ENCODE measurements at regions not wholly inside any gene's neighbourhood (a gene's known extent, or its start where the extent isn't known, plus 50 kb on each side); places are given as distances from the start of the nearest gene placed in this dataset.

- no peak for DNase-seq
Measured at GRCh38 chr7:136229790-136230189, 252.6 kb upstream of the MTPN start.

- no peak for DNase-seq
Measured at GRCh38 chr7:136228171-136228570, 251.0 kb upstream of the MTPN start.

- DNase-seq = no peak
Measured at GRCh38 chr7:136214356-136214755, 237.2 kb upstream of the MTPN start.

GRCh38 chr7:136213012-136213411 is 235.9 kb upstream of the MTPN start:
- DNase-seq = no peak

DNA sequence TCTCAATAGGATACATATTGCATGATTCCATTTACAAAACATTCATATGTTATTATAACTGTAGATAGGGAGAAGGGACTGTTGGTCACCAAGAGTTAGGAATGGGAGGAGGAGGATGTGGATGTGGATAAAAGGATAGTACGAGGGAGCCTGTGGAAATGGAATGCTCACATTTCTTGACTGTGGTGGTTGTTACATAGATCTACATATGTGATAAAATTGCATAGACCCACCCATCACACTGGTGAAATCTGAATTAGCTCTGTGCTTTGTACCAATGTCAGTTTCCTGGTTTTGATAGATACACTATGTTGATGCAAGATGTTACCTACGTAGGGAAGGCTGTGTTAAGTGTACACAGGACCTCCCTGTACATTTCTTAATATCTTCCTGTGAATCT is 233.5 kb upstream of the MTPN start:
- no peak for DNase-seq

DNA sequence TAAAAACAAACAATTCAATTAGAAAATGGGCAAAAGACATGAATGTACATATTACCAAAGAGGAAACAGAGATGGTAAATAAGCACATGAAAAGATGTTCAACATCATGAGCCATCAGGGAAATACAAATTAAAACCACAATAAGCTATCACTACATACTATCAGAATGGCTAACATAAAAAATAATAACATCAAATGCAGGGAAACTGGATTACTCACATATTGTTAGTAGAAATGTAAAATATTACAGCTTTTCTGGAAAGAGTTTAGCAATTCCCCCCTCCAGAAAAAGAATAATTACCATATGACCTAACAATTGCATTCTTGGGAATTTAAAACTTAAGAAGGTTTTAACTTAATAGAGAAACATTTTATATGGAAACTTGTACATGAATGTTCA is 232.9 kb upstream of the MTPN start:
- no peak for DNase-seq

DNA sequence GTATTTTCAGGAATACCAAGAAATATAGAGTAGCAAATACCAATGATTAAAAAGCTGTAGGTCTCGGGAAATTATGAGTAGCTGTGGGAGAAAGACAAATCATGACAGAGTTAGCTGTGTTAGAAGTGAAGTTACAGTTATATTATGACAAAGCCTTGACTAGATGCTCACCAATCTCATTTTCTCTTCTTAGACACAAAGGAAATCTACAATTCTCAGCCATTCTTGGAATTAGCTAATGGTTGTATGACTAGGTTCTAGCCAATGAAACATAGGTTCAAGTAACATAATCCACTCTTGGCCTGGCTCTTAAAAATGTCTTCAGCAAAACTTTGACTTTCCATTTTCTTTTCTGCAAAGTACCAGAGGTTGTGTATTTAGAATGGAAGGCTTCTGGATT is 228.8 kb upstream of the MTPN start:
- DNase-seq = no peak

DNA sequence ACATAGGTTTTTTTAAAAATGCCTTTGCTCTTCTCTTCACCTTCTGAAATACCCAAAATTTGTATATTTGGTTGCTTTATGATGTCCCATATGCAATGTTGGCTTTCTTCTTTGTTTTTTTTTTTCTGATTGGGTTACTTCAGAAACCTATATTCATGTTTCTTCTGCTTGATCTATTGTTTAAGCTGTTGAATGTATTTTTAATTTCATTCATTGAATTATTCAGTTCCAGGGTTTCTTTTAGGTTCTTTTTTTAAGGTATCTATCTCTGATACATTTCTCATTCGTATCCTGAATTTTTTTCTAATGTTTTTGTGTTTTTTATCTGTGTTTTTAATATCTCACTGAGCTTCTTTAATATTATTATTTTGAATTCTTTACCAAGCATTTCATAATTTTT is 221.0 kb upstream of the MTPN start:
- no peak for DNase-seq

DNA sequence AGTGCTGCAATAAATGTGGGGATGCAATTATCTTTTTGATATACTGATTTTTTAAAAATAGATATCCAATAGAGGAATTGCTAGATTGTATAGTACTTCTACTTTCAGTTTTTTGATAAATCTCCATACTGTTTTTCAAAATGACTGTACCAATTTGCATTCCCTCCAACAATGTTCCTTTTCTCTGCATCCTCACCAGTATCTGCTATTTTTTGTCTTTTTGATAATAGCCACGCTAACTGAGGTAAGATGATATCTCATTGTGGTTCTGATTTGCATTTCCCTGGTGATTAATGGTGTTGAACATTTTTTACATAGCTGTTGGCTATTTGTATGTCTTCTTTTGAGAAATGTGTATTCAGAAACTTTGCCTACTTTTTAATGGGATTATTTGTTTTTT is 217.7 kb upstream of the MTPN start:
- no peak for DNase-seq

- no peak for DNase-seq
Measured at GRCh38 chr7:136193940-136194339, 216.8 kb upstream of the MTPN start.

- no peak for DNase-seq
Measured at GRCh38 chr7:136189506-136189998, 212.4 kb upstream of the MTPN start.

GRCh38 chr7:136186281-136186680 is 209.1 kb upstream of the MTPN start:
- no peak for DNase-seq

DNA sequence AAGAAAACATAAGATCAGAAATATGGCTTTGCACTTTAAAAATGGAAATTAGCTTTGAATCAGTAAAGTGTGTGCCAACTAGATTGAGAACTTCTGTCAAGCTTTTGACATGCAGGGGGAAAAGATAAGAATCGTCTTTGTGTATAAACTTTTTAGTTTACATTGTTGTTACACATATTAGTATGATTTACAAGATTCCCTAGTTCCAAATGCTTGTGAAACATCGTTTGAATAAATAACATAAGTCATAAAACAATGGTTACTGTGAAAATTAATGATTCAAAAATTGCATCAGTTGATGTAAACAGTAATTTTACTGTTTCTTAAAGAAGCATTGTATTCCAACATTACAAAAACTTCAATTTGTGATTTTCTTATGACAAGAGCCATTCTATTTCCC is 207.6 kb upstream of the MTPN start:
- DNase-seq = no peak

DNA sequence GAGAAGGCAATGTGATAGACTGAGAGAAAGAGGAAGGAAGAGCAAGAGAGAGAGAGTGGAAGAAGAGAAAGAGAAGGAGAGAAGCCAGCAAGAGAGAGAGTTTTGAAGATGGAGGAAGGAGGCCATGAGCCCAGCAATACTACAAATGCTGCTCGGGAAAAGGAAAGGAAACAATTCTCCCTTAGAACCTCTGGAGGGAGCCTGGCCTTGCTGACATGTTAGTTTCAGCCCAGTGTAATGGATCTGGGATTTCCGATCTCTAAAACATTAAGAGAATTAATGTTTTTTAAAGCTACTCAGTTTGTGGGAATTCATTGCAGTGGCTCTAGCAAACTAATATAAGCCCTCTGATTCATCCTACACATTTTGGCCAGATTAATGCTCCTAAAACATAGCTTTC is 206.8 kb upstream of the MTPN start:
- DNase-seq = no peak

DNA sequence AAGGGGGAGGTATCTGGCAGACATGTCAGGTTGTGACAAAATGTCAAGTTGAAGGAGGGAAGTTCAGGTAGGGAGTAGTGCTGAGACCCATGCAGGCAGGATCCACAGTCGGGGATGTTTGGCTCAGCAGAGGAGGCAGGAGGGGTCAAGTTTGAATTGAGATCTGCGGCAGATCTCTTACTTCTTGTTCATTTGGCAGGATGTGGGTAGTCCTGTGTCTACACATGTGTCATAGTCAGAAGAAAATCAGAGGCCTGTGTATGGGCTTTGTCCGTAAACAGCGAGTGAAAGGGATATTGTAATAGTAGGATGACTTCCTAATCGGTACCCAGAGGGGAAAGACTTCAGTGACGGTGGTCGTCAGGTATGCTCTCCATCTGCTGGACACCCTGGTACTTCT is 203.8 kb upstream of the MTPN start:
- no peak for DNase-seq

GRCh38 chr7:136179851-136180721 is 202.9 kb upstream of the MTPN start:
- DNase-seq = no peak

DNA sequence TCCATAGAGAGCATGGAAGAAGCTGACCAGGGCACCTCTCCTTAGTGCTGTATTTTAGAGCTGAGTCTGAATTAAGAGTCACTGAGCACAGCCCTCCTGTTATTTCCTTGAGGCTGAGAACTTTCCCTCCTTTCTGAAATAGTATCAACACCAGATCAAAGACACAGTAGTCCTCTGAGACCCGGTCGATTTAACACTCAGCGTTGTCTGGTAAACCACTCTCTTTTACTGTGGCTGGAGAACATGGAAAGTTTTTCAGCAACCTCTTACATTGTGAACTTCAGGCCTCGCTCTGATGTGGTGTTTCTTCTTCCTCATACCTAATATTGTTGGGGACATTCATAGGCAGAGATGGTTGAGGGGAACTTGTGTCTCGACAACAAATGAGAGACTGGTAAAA is 202.0 kb upstream of the MTPN start:
- no peak for DNase-seq

DNA sequence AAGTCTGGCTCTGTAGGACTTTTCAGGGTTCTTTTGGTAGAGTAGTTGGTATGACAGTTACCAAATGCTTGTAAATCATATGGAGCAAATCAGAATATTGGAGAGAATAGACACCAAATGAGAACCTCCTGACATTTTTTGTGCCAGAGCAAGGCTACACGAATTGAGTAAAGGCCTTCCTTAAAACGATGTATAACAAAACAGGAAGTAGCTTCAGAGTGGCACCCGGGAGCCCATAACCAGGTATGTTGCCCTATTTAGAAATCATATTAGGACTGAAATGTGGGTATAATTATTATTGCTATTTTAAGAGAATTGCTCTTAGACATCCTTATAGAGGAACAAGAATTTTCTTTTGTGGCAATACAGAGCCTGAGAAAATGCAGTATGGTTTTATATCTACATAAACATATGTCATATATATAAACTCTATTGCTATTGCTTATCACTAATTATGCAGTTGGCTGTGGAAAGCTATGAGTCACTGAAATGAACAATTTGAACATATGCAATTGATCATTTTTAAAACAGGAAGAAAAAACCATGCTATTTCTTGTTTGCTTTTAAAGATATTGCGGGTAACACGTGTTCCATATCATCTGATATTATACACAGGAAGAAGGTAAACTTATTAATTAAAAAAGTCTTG is 197.4 kb upstream of the MTPN start:
- DNase-seq = no peak

DNA sequence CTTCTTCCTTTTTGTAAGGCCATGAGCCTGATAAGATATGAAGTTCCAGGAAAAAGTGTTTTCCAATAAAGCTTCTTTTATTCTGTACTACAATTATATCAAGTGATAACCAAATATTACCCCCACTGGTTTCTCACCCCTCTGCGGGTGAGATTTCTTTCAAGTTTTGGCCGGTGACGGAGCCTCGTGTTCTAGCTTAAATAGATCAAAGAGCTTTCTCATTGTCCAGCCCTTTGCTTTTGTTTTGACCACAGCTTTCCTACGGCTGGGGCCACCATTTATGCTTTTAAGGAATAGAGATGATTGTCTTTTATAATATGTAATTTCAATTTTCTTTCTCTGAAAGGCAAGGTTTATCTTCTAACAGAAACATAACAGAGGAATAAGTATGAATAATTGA is 196.7 kb upstream of the MTPN start:
- DNase-seq = no peak

DNA sequence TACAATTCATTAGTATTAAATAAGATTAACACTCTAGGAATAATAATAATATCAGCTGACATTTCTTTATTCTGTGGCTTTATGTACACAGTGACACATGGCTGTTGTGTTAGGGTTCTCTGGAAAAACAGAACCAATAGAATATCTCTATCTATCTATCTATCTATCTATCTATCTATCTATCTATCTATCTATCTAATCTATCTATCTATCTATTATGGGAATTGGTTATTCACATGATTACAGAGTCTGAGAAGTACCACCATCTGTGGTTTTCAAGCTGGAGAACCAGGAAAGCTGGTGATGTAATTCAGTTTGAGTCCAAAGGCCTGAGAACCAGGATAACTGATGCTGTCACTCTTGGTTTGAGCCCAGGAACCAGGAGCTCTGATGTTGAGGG is 194.1 kb upstream of the MTPN start:
- no peak for DNase-seq

DNA sequence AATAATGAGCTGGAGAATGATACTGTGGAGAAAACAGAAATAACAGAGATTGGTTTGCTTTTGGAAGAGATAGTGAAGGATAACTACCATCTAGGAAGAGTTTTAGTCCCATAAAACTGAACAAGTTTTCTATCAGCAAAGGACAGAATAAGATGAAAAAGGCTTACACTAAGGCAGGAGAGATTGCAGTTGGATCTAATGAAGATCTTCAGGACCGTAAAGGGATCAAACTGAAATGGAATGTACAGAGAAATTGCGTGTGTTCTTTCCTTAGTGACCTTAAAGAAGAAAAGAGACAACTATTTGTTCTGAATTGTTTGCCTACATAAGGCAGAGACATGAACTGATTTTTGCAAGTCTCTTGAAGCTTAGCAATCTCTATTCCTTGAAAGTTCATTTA is 191.7 kb upstream of the MTPN start:
- no peak for DNase-seq

GRCh38 chr7:136167991-136168390 is 190.8 kb upstream of the MTPN start:
- DNase-seq = no peak

DNA sequence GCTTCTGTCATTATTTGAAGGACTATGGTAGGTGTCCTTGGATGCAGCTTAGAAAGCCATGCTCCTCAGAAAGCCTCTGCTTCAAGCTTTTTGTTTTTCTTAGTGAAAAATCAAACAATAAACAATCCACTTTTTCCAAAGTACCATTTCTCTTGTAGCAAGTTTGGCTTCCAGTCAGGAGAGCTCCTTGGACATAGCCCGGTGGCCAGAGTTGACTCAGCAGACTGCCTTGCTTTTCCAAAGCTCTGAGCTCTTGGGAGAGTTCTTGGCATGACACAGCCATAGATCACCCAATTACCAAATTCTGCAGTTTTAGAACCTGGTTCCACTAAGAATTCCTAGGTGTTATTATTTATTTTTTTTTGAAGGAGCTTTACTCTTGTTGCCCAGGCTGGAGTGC is 189.4 kb upstream of the MTPN start:
- no peak for DNase-seq

DNA sequence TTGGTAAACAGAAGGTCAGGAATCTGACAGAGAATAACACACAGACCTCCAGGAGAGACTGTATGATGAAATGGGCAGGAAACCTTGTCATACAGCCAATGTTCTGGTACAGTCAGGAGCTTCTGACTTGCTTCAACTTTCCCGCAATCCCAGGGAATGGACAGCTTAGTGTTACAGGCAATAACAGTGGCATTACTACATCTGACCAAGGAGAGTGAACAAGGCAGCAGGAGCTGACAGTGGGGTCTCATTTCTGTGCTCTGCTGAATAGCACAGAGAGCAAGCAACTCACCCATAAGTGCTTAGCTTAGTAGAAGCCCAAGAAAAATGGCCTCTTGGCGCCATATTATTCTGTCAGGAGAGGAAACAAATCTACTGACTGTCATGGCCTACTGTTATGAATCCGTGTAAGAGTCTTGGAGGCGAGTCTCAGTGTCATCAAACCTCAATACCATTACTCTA is 186.2 kb upstream of the MTPN start:
- DNase-seq = no peak

- no peak for DNase-seq
Measured at GRCh38 chr7:136150311-136150710, 173.2 kb upstream of the MTPN start.
